ENCODE measurements at regions not wholly inside any gene's neighbourhood (a gene's known extent, or its start where the extent isn't known, plus 50 kb on each side); places are given as distances from the start of the nearest gene placed in this dataset.

GRCh38 chr3:22469995-22470394 lies 719.0 kb upstream of the ZNF385D start:
- CTCF ChIA-PET (ENCODE audit: partially characterized antibody): no interaction called here
- no peak for FAIRE-seq
- H3K56ac ChIP-seq (replicated peaks; ENCODE audit: insufficient read length, low read depth, low read length): no peak overlapping the region

More at GRCh38 chr3:22469995-22470394, 719.0 kb upstream of the ZNF385D start:
- DNase-seq (ENCODE audit: low read depth in 1 of 2, low spot score in 2 of 2): no peak
- Histone ChIP-seq H2AK5ac (ENCODE audit: low read depth, low read length) (no peak overlapping the region), H2BK15ac (ENCODE audit: low read length) (no peak overlapping the region), H3K14ac (ENCODE audit: insufficient read length) (peak overlapping the region; percentile 42), H2BK12ac (ENCODE audit: low read depth, low read length) (no peak overlapping the region), H4K20me1 (replicated peaks in 1 of 2; ENCODE audit: control insufficient read depth in 1 of 2, insufficient read depth in 2 of 2, low read length in 2 of 2) (no peaks in the 10 kb centered on the region), H4K8ac (ENCODE audit: extremely low read depth, insufficient read depth, low read length) (no peak overlapping the region), H3K4ac (replicated peaks; ENCODE audit: insufficient read length, low read depth, low read length) (no peak overlapping the region), H3K79me2 (ENCODE audit: control insufficient read depth in 1 of 2, insufficient read depth in 2 of 2, low read length in 2 of 2) (no peaks in the 10 kb centered on the region), H3K9ac (replicated peaks in 1 of 4; ENCODE audit: extremely low read depth in 1 of 4, low read depth in 3 of 4, low read length in 3 of 4) (no peak overlapping the region), H2AFZ (ENCODE audit: low read length) (no peak overlapping the region), H2BK20ac (ENCODE audit: low read length) (no peak overlapping the region), H3K79me1 (ENCODE audit: low read depth, low read length) (no peaks in the 10 kb centered on the region), H3K9me3 (ENCODE audit: insufficient read depth in 2 of 2, low read depth in 1 of 2, low read length in 1 of 2) (no peaks in the 10 kb centered on the region), H3K23me2 (ENCODE audit: low read depth, low read length) (no peaks in the 10 kb centered on the region), H3K4me3 (ENCODE audit: extremely low read depth in 1 of 4, insufficient read depth in 2 of 4, low read depth in 3 of 4, low read length in 4 of 4) (no peak overlapping the region), H2BK120ac (replicated peaks; ENCODE audit: low read depth, low read length) (no peak overlapping the region), H3K36me3 (ENCODE audit: control insufficient read depth in 2 of 4, insufficient read depth in 4 of 4, low read length in 3 of 4) (no peaks in the 10 kb centered on the region), H3K23ac (ENCODE audit: insufficient read length) (no peak overlapping the region), H4K91ac (replicated peaks; ENCODE audit: insufficient read length, low read length) (no peak overlapping the region), H4K5ac (ENCODE audit: insufficient read length, low read depth, low read length) (no peak overlapping the region), H3K4me2 (ENCODE audit: insufficient read depth in 1 of 2, low read depth in 2 of 2, low read length in 2 of 2) (no peak overlapping the region), H2BK5ac (ENCODE audit: low read depth, low read length) (no peak overlapping the region), H3K18ac (ENCODE audit: extremely low read depth, low read length) (no peak overlapping the region), H3K4me1 (replicated peaks in 1 of 4; ENCODE audit: control insufficient read depth in 3 of 4, insufficient read depth in 4 of 4, low read length in 3 of 4) (no peaks in the 10 kb centered on the region), H3K27ac (ENCODE audit: low read depth, low read length) (no peak overlapping the region), H3K27me3 (replicated peaks in 1 of 4; ENCODE audit: control insufficient read depth in 3 of 4, extremely low read depth in 1 of 4, insufficient read depth in 3 of 4, low read length in 3 of 4) (no peaks in the 10 kb centered on the region)
- no peak for TF ChIP-seq TAF7 (optimal IDR thresholded peaks at IDR 0.05; ENCODE audit: borderline replicate concordance, low read depth, low read length)
- TF ChIP-seq FOSL1 (IDR thresholded peaks at IDR 0.05; ENCODE audit: insufficient read depth, low read depth, low read length): no peak
- no peak for TF ChIP-seq E2F6 (IDR thresholded peaks at IDR 0.05)
- no peak for TF ChIP-seq SP1 (IDR thresholded peaks at IDR 0.05; ENCODE audit: low read depth, low read length)
- no peak for TF ChIP-seq KDM4A (IDR thresholded peaks at IDR 0.05; ENCODE audit: low read depth, low read length, severe bottlenecking)
- TF ChIP-seq MAFK (IDR thresholded peaks at IDR 0.05; ENCODE audit: low read depth, low read length): no peak
- no peak for TF ChIP-seq NRF1 (IDR thresholded peaks at IDR 0.05; ENCODE audit: low read depth, low read length)
- no peak for TF ChIP-seq PHF8 (conservative IDR thresholded peaks at IDR 0.05; ENCODE audit: low read depth, low read length)
- TF ChIP-seq EP300 (IDR thresholded peaks at IDR 0.05; ENCODE audit: borderline replicate concordance in 1 of 2, low read depth in 2 of 2, low read length in 2 of 2): no peak
- TF ChIP-seq RFX5 (IDR thresholded peaks at IDR 0.05; ENCODE audit: borderline replicate concordance, low read depth, low read length): no peak
- no peak for TF ChIP-seq CEBPB (IDR thresholded peaks at IDR 0.05; ENCODE audit: low read depth, low read length)
- TF ChIP-seq CBX5 (IDR thresholded peaks at IDR 0.05; ENCODE audit: low read depth, low read length): no peak
- no peak for TF ChIP-seq YY1 (IDR thresholded peaks at IDR 0.05; ENCODE audit: low read depth, low read length)
- no peak for TF ChIP-seq SAP30 (IDR thresholded peaks at IDR 0.05; ENCODE audit: insufficient read depth, insufficient replicate concordance, low read length)
- no peak for TF ChIP-seq TCF12 (IDR thresholded peaks at IDR 0.05; ENCODE audit: low read depth, low read length)
- POLR2A ChIA-PET (ENCODE audit: partially characterized antibody): no interaction called here
- 95% methylated on average over 4 of the region's 4 CpGs; no CpG with 5 or more reads in 1 of the 2 experiments for WGBS, 2 experiments (ENCODE audit: extremely low coverage in 1 of 2, insufficient coverage in 1 of 2, insufficient read length in 1 of 2, insufficient replicate concordance in 2 of 2, low coverage in 1 of 2, low lambda C conversion rate in 2 of 2, missing lambda C conversion rate in 1 of 2)

Data from H1 (cell line).